Endothelial cell of umbilical vein (primary cell): ENCODE measurements at regions not wholly inside any gene's neighbourhood (a gene's known extent, or its start where the extent isn't known, plus 50 kb on each side); places are given as distances from the start of the nearest gene placed in this dataset.

Experiments
- EZH2 ChIP-seq: IDR thresholded peaks from 2 replicates; pipeline ENCODE4 v1.6.1; 2012; ENCODE audit warnings: borderline replicate concordance, low read depth, mild to moderate bottlenecking, moderate library complexity, low read length, inconsistent platforms; ENCODE audit not compliant: severe bottlenecking
- POLR2AphosphoS5 ChIP-seq: IDR thresholded peaks from 2 replicates; pipeline ENCODE4 v1.6.1; 2012; ENCODE audit warnings: low read depth, mild to moderate bottlenecking, control low read depth, low read length, moderate library complexity; ENCODE audit not compliant: insufficient read depth
- TF ChIP-seq, protein P1 (sequence below), 2 donors: IDR thresholded peaks; 1 replicate in 1 of 2; 2 replicates in 1 of 2; pipeline ENCODE4 v1.5.1; 2011; ENCODE audit warnings: low read length in 2 of 2, mild to moderate bottlenecking in 2 of 2, moderate library complexity in 2 of 2, control low read depth in 1 of 2, inconsistent platforms in 1 of 2, low read depth in 1 of 2; ENCODE audit not compliant: insufficient read depth in 1 of 2; ENCODE audit errors: extremely low read depth in 1 of 2

DNA sequence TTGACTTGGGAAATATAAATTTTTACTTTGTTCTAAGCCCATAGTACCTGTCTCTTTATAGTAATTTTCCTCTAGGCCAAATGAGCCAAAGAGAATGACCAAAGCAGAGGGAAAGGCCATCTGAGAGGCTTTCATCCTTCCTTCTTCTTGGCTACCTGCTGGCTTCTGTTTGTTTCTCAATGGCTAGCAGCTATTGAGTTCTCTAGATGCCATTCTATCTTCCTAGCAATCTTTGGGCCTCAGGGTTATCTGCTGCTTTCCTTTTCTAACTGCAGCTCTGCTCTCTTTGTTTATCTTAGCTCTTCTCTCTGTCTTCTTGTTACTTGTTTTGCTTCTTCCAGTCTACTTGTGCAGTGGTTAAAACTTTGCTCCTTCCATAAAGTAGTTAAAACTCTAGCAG lies 601.1 kb upstream of the NRXN1 start:
- no peak for TF ChIP-seq EZH2
- TF ChIP-seq, protein P1, sequence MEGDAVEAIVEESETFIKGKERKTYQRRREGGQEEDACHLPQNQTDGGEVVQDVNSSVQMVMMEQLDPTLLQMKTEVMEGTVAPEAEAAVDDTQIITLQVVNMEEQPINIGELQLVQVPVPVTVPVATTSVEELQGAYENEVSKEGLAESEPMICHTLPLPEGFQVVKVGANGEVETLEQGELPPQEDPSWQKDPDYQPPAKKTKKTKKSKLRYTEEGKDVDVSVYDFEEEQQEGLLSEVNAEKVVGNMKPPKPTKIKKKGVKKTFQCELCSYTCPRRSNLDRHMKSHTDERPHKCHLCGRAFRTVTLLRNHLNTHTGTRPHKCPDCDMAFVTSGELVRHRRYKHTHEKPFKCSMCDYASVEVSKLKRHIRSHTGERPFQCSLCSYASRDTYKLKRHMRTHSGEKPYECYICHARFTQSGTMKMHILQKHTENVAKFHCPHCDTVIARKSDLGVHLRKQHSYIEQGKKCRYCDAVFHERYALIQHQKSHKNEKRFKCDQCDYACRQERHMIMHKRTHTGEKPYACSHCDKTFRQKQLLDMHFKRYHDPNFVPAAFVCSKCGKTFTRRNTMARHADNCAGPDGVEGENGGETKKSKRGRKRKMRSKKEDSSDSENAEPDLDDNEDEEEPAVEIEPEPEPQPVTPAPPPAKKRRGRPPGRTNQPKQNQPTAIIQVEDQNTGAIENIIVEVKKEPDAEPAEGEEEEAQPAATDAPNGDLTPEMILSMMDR (IDR thresholded peaks at IDR 0.05; ENCODE audit: extremely low read depth in 1 of 2, insufficient read depth in 1 of 2, low read depth in 1 of 2, low read length in 2 of 2) = no peak
- no peak for TF ChIP-seq POLR2AphosphoS5
